ENCODE measurements at regions not wholly inside any gene's neighbourhood (a gene's known extent, or its start where the extent isn't known, plus 50 kb on each side); places are given as distances from the start of the nearest gene placed in this dataset.

- no peaks in the 10 kb centered on the region for H3K36me3 ChIP-seq (ENCODE audit: insufficient read depth, low read length)
- no peaks in the 10 kb centered on the region for H3K27me3 ChIP-seq (ENCODE audit: insufficient read depth, low read length)
- H3K4me3 ChIP-seq (ENCODE audit: low read depth, low read length, poor library complexity, severe bottlenecking): no peak overlapping the region
- H3K27ac ChIP-seq (ENCODE audit: low read depth, low read length, poor library complexity, severe bottlenecking): no peak overlapping the region
- H3K9me3 ChIP-seq (ENCODE audit: low read length): no peaks in the 10 kb centered on the region
- H3K9ac ChIP-seq (ENCODE audit: low read length): no peak overlapping the region
- TF ChIP-seq EZH2 (IDR thresholded peaks at IDR 0.05; ENCODE audit: borderline replicate concordance, low read length): no peak
- TF ChIP-seq, protein P1, sequence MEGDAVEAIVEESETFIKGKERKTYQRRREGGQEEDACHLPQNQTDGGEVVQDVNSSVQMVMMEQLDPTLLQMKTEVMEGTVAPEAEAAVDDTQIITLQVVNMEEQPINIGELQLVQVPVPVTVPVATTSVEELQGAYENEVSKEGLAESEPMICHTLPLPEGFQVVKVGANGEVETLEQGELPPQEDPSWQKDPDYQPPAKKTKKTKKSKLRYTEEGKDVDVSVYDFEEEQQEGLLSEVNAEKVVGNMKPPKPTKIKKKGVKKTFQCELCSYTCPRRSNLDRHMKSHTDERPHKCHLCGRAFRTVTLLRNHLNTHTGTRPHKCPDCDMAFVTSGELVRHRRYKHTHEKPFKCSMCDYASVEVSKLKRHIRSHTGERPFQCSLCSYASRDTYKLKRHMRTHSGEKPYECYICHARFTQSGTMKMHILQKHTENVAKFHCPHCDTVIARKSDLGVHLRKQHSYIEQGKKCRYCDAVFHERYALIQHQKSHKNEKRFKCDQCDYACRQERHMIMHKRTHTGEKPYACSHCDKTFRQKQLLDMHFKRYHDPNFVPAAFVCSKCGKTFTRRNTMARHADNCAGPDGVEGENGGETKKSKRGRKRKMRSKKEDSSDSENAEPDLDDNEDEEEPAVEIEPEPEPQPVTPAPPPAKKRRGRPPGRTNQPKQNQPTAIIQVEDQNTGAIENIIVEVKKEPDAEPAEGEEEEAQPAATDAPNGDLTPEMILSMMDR (IDR thresholded peaks at IDR 0.05; ENCODE audit: low read length): no peak
- no peaks in the 10 kb centered on the region for H3K4me1 ChIP-seq (ENCODE audit: insufficient read depth, low read length, severe bottlenecking)
- no peaks in the 10 kb centered on the region for H4K20me1 ChIP-seq (ENCODE audit: insufficient read depth, low read length)
- no peak overlapping the region for H2AFZ ChIP-seq (ENCODE audit: low read length)
- H3K9me2 ChIP-seq (ENCODE audit: low read depth, low read length): no peaks in the 10 kb centered on the region
- no peaks in the 10 kb centered on the region for H3F3A ChIP-seq (ENCODE audit: insufficient read depth, low read length)
- no peak overlapping the region for H3K4me2 ChIP-seq (ENCODE audit: low read length)
- H3K79me2 ChIP-seq (ENCODE audit: insufficient read depth, low read length): no peaks in the 10 kb centered on the region
Observed at GRCh38 chr6:141426400-141426980, 706.2 kb upstream of the GJE1 start.

DNA sequence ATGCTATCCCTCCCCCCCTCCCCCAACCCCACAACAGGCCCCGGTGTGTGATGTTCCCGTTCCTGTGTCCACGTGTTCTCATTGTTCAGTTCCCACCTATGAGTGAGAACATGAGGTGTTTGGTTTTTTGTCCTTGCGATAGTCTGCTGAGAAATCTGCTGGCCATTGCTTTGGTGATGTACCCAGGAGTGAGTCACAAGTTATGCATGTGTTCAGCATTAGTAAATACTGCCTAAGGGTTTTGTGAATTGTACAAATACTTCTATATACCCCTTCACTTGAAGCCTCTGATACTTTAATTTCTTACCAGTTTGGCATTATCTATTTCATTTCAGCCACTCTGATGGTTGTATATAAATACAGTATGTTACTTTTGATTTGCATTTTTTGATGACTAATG is 711.3 kb upstream of the GJE1 start:
- Histone ChIP-seq H3K4me3 (ENCODE audit: low read depth, low read length, poor library complexity, severe bottlenecking) (no peak overlapping the region), H3K9ac (ENCODE audit: low read length) (no peak overlapping the region)

DNA sequence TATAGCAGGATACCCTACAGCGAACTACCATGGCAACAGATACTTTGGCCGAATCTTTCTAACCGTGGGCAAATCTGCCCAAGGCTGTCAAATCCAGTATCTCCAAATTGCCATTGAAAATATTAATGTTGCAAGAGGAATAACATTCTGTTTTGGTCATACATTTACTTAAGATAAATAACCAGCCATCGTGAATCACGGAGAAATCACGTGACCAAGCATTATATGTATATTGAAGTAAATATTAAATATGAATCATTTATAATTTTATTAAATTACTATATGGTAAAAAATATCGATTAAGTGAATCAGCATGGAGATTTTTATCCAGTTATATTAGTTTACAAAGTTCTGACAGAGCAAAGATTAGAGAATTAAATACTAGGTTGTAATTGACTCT is 714.6 kb upstream of the GJE1 start:
- no peaks in the 10 kb centered on the region for H3K79me2 ChIP-seq (ENCODE audit: insufficient read depth, low read length)
- H3K4me3 ChIP-seq (ENCODE audit: low read depth, low read length, poor library complexity, severe bottlenecking): no peak overlapping the region
- no peaks in the 10 kb centered on the region for H3K27me3 ChIP-seq (ENCODE audit: insufficient read depth, low read length)

More for the DNA sequence above, 711.3 kb upstream of the GJE1 start:
- H3F3A ChIP-seq (ENCODE audit: insufficient read depth, low read length): no peaks in the 10 kb centered on the region
- H3K27me3 ChIP-seq (ENCODE audit: insufficient read depth, low read length): no peaks in the 10 kb centered on the region
- no peak overlapping the region for H3K27ac ChIP-seq (ENCODE audit: low read depth, low read length, poor library complexity, severe bottlenecking)
- H3K9me2 ChIP-seq (ENCODE audit: low read depth, low read length): no peaks in the 10 kb centered on the region
- H3K9me3 ChIP-seq (ENCODE audit: low read length): no peaks in the 10 kb centered on the region
- TF ChIP-seq EZH2 (IDR thresholded peaks at IDR 0.05; ENCODE audit: borderline replicate concordance, low read length): no peak
- TF ChIP-seq, protein P1 (IDR thresholded peaks at IDR 0.05; ENCODE audit: low read length): no peak
- H3K4me1 ChIP-seq (ENCODE audit: insufficient read depth, low read length, severe bottlenecking): no peaks in the 10 kb centered on the region
- H3K4me2 ChIP-seq (ENCODE audit: low read length): no peak overlapping the region
- H3K36me3 ChIP-seq (ENCODE audit: insufficient read depth, low read length): no peaks in the 10 kb centered on the region
- no peaks in the 10 kb centered on the region for H4K20me1 ChIP-seq (ENCODE audit: insufficient read depth, low read length)
- H3K79me2 ChIP-seq (ENCODE audit: insufficient read depth, low read length): no peaks in the 10 kb centered on the region
- H2AFZ ChIP-seq (ENCODE audit: low read length): no peak overlapping the region

More for the DNA sequence above, 714.6 kb upstream of the GJE1 start:
- Histone ChIP-seq H3K9me2 (ENCODE audit: low read depth, low read length) (no peaks in the 10 kb centered on the region), H2AFZ (ENCODE audit: low read length) (no peak overlapping the region), H3K9ac (ENCODE audit: low read length) (no peak overlapping the region), H3K9me3 (ENCODE audit: low read length) (no peaks in the 10 kb centered on the region; the same call in 1 of the 2 replicates), H3K4me1 (ENCODE audit: insufficient read depth, low read length, severe bottlenecking) (no peaks in the 10 kb centered on the region), H3K27ac (ENCODE audit: low read depth, low read length, poor library complexity, severe bottlenecking) (no peak overlapping the region), H4K20me1 (ENCODE audit: insufficient read depth, low read length) (no peaks in the 10 kb centered on the region), H3K36me3 (ENCODE audit: insufficient read depth, low read length) (no peaks in the 10 kb centered on the region), H3F3A (ENCODE audit: insufficient read depth, low read length) (no peaks in the 10 kb centered on the region), H3K4me2 (ENCODE audit: low read length) (no peak overlapping the region)
- no peak for TF ChIP-seq EZH2 (IDR thresholded peaks at IDR 0.05; ENCODE audit: borderline replicate concordance, low read length)
- TF ChIP-seq, protein P1 (IDR thresholded peaks at IDR 0.05; ENCODE audit: low read length): no peak
